HG02938 (cell line): ENCODE measurements at regions not wholly inside any gene's neighbourhood (a gene's known extent, or its start where the extent isn't known, plus 50 kb on each side); places are given as distances from the start of the nearest gene placed in this dataset.

ENCODE experiments used
- ATAC-seq: cut with Tn5 transposase; IDR thresholded peaks from one replicate; pipeline ENCODE4 v1.9.1; 2021; ENCODE audit warnings: mild to moderate bottlenecking, moderate library complexity; ENCODE audit not compliant: unreplicated experiment

GRCh38 chr9:129349665-129349947 lies 171.5 kb upstream of the IER5L start:
- ATAC-seq = no peak

DNA sequence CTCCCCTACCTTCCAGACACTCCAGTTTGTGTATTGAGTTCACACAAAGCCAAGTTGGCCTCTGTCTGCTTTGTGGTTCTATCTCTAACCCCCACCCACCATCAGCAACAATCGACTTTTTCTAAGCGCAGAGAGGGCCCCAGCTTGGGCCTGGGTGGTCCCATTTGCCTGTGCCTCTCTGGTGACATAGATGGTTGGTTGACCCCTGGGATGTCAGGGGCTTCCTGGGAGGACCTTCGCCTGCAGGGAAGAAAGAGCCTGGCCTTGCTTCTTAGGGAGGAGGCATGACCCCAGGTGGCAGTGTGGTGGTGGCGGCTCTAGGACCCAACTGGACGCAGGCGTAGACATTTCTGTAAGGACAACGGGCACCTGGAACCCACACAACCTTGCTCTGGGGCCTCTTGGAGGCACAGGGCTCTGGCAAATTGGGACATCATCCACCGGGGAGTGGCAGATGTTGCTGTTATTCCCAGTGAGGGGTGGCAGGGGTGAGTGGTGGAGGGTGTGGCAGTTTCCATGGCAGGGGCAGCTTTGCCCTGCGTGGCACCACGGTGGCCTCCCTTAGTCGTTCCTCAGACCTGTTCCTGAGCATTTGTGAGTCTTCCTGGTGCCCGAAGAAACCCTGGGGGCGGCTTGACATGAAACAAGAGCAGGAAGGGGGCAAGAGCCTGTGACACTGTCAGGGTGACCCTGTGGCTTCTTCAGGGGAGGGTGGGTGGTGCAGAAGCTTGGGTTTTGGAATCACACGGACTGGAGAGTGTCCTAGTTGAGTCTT lies 171.0 kb upstream of the IER5L start:
- no peak for ATAC-seq

DNA sequence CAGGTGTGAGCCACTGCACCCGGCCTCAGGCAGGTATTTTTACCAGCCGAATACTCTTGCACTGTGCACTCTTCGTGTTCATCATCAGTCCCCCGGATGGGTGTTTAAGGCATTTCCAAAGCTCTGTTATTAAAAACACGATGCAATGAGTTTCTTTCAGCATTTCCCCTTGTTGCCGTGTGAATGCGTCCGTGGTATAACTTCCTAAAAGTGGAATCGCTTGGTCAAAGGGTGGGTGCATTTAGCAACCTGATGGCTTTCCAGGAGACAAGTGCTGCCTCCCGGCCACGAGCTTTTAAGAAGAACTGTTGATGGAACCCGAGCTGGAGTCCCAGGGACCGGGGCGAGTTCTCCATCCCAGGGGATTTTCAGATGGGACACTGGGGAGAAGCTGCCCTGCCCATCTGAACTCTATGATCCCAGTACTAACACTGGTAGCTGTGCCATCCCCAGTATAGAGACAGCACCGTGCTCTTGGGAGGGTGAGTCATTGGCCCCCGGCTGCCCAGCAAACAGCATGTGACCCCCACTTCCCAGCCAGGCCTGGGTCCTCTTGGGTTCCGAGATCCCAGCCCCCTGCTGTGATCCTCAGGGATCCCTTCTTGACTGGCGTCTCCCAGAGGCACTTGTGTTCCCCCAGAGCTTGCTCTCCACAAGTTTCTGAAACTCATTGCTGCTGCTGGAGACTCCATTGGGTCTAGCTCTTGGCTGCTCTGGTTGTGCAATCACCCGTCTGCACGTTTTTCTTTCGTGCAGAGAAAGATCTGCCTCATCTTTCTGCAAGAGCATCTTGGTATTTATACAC lies 169.5 kb upstream of the IER5L start:
- no peak for ATAC-seq

GRCh38 chr9:129346046-129346445 lies 168.0 kb upstream of the IER5L start:
- ATAC-seq = no peak

DNA sequence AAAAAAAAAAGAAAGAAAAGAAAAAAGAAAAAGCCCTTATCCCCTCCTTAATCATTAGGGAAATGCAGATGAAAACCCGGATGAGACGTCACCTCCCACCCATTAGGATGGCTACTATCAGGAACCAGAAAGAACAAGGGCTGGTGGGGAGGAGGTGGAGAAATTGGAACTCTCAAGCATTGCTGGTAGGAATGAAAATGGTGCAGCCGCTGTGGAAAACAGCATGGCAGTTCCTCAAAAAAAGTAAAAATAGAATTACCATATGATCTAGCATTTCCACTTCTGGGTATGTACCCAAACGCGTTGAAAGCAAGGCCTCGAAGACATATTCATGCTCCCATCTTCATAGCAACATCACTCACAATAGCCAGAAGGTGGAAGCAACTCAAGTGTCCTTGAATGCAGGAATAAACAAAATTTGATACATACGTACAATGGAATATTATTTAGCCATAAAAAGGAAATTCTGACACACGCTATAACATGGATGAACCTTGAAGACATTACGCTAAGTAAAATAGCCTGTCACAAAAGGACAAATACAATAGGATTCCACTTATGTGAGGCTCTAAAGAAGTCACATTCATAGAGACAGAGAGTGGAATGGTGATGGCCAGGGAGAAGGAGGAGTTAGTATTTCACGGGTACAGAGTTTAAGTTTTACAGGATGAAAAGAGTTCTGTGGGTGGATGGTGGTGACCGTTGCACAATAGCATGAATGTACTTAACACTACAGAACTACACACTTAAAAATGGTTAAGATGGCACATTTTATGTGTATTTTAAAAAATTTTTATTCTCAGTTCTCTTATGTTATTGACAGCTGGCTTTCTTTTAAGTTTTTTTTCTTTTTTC lies 166.8 kb upstream of the IER5L start:
- ATAC-seq = no peak

DNA sequence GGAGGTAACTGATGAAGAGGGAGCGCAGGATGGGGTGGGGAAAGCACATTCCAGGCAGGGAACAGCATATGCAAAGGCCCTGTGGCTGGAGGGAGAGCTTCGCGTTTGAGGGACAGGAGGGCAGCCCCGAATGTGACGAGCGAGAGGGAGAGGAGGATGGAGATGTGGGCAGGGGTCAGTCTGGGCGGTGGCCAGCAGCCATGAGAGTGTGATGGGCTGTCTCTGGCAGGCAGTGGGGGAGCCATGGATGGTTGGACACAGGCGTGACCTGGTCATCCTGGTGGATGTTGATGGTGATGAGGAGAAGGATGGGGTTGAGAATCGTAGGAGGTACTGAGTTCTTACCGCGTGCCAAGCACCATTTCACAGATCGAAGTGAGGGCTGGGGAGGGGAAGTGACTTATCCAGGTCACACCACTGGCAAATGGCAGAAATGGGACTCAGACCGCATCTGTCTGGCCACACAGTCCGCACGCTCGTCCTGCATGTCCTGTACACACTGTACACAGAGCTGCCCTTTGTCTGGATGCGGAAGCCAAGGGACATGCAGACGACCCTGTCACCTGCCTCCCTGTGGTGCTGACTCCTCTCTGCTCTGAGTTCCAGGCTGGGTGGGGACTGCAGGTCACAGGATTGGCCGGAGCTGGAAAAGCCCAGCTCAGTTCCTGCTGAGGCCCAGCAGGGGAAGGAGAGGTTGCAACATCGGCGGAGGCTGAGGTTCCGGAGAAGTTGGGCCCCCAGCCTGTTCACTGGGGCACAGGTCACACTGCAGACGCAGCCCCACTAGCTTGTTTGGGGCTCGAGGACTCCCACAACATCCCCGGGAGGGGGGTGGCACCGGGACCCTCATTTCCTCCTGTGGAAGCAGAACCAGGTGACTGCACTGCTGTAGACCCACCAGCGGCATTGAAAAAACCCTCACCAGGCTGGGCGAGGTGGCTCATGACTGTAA lies 165.6 kb upstream of the IER5L start:
- no peak for ATAC-seq

- ATAC-seq = no peak
These were observed 164.7 kb upstream of the IER5L start for GRCh38 chr9:129342591-129343423.

- no peak for ATAC-seq
These were observed 163.9 kb upstream of the IER5L start for GRCh38 chr9:129341987-129342348.

- ATAC-seq = no peak
These were observed 163.3 kb upstream of the IER5L start for GRCh38 chr9:129341171-129341986.

- ATAC-seq = no peak
These were observed 162.5 kb upstream of the IER5L start for GRCh38 chr9:129340427-129341170.

GRCh38 chr9:129339539-129340157 lies 161.6 kb upstream of the IER5L start:
- ATAC-seq = no peak

DNA sequence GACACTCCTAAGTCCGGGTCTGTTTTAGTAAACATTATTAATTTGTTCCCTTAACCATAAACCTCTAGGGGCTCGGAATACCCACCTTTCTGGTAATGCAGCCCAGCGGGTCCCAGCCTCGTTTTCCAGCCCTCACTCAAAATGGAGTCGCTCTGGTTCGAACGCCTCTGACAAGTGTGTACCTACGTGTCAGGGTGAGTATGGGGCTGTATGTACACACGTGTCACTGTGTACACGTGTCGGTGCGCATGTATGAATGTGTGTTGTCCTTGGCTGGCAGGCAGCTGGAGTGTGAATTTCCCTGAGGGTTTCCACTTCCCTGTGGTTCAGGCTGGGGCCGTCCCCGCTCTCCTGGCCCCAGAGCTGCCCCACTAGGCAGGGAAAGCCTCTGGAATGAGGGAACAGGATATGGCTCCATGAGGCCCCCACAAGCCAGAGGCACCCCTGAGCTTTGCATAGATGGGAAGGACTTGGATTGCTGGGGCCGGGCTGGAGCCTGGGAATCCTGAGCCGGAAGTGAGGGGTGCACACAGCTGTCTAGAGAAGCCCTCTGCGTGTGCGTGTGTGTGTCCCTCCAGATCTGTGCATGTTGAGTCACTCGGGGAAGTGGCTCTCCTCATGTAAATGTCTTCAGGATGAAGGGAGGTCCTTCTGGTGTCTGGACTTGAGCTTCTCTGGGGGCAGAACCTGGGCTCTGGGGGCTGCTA lies 160.8 kb upstream of the IER5L start:
- no peak for ATAC-seq

GRCh38 chr9:129337336-129338140 lies 159.5 kb upstream of the IER5L start:
- no peak for ATAC-seq

DNA sequence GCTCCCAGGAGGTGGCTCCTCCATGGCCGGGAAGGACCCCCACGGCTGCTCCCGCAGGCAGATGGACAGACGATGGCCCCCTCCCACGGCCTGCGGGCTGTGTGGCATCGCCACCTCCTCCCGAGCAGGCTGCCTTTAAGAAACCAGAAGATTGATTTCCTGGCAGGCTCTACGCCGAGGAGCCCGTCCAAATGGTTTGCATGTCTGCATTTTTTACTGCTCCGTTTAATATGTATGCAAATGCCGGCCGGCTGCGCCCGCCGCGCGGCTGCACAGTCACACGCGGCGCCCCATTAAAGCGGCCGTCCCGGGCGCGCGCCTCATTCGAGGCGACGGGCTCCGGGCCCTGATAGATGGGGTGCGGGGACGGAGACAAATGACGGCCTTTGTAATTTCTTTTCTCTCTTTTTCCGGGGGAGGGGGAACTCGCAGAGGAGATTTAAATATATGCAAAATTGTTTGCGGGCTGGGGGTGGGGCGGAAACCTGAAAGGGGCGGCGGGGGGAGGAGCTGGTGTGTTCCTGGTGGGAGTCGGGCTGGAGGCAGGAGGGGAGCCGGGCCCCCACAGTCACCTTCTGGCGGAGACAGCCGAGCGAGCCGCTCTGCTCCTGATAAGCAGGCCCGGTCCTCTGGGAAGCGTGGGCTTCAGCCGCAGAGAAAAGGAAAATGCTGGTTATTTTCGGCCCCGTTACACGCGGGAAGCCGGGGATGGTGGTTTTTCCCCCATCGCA lies 158.7 kb upstream of the IER5L start:
- no peak for ATAC-seq

DNA sequence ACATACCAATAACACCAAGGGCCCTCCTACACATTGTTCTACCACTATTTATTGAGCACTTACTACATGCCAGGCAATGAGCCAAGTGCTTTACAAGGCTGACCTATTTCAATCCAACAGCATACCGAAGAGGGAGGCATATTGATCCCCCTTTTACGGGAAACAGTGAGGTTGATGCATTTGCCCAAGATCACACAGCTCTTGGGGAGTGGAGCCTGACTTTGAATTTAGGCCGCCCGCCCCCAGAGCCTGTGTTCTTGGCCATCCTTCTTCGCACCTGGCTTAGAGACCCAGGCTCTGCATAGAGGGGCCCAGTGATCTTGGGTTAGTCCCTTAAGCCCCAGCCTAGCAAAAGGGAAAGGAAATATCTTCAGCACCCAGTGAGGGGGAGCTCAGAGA lies 158.1 kb upstream of the IER5L start:
- no peak for ATAC-seq
